ENCODE measurements at regions not wholly inside any gene's neighbourhood (a gene's known extent, or its start where the extent isn't known, plus 50 kb on each side); places are given as distances from the start of the nearest gene placed in this dataset.

- TF ChIP-seq USF2 (IDR thresholded peaks at IDR 0.05; ENCODE audit: low read depth, low read length): no peak
- TF ChIP-seq CTCF (conservative IDR thresholded peaks at IDR 0.05; ENCODE audit: low read depth, low read length): no peak
- no peak for TF ChIP-seq SMC3 (IDR thresholded peaks at IDR 0.05; ENCODE audit: low read depth, low read length)
- TF ChIP-seq CEBPB (IDR thresholded peaks at IDR 0.05; ENCODE audit: low read depth, low read length): no peak
- no peak for TF ChIP-seq RAD21 (IDR thresholded peaks at IDR 0.05; ENCODE audit: low read length)
- TF ChIP-seq POLR2A (IDR thresholded peaks at IDR 0.05; ENCODE audit: low read depth, low read length): no peak
- no peak for TF ChIP-seq MAFK (IDR thresholded peaks at IDR 0.05; ENCODE audit: low read depth, low read length)
- TF ChIP-seq NFE2L2 (IDR thresholded peaks at IDR 0.05; ENCODE audit: low read depth, low read length): no peak
- TF ChIP-seq MAZ (IDR thresholded peaks at IDR 0.05; ENCODE audit: borderline replicate concordance, low read depth, low read length): no peak
Measured at GRCh38 chr14:44265246-44265645, 241.8 kb downstream of the FSCB start.
